Activated CD8-positive, alpha-beta T cell treated with anti-CD3 and anti-CD28 coated beads for 36 hours (primary cell): ENCODE measurements at regions not wholly inside any gene's neighbourhood (a gene's known extent, or its start where the extent isn't known, plus 50 kb on each side); places are given as distances from the start of the nearest gene placed in this dataset.

ENCODE experiments used
- ATAC-seq: fragments of 200-7000 bp; cut with Tn5 transposase; one replicate; pipeline ENCODE4 v1.10.0; 2021; ENCODE audit warnings: mild to moderate bottlenecking, moderate library complexity
- CTCF ChIA-PET: fragments of 350-600 bp; sonication (Branson Sonifier 250); formaldehyde crosslinking; loops from one replicate; lab custom pipeline; 2021; ENCODE audit warnings: antibody characterized with exemption; lab: Charles Lee
- POLR2A ChIA-PET: fragments of 350-600 bp; sonication (Branson Sonifier 250); formaldehyde crosslinking; loops from one replicate; lab custom pipeline; 2021; ENCODE audit warnings: antibody characterized with exemption; lab: Charles Lee
- DNase-seq: peaks from one replicate; pipeline ENCODE4 v3.0.0-alpha.2; 2020
- H3K27ac Mint-ChIP-seq: one replicate; pipeline ENCODE4 v1.8.0; 2021; ENCODE audit warnings: mild to moderate bottlenecking, mixed read lengths
- H3K27me3 Mint-ChIP-seq: one replicate; pipeline ENCODE4 v1.8.0; 2021; ENCODE audit warnings: mixed read lengths
- H3K36me3 Mint-ChIP-seq: one replicate; pipeline ENCODE4 v1.8.0; 2021; ENCODE audit warnings: low read depth, mixed read lengths
- H3K4me1 Mint-ChIP-seq: one replicate; pipeline ENCODE4 v1.8.0; 2021; ENCODE audit warnings: low read depth, mixed read lengths
- H3K4me3 Mint-ChIP-seq: one replicate; pipeline ENCODE4 v1.8.0; 2021; ENCODE audit warnings: mild to moderate bottlenecking, moderate library complexity, mixed read lengths
- H3K9me3 Mint-ChIP-seq: one replicate; pipeline ENCODE4 v1.8.0; 2021; ENCODE audit warnings: mixed read lengths
- CTCF ChIP-seq: fragments of 200-600 bp; IDR thresholded peaks from one replicate; pipeline ENCODE4 v1.8.0; 2022; ENCODE audit warnings: antibody characterized with exemption, mild to moderate bottlenecking
- intact Hi-C: fragments of 100-400 bp; cut with micrococcal nuclease; formaldehyde crosslinking; loops from one replicate; pipeline ENCODE4 v1.10.0; 2022

- H3K9me3 Mint-ChIP-seq = peaks cover 13% of the 10 kb centered on the region
Measured at GRCh38 chr16:13359835-13360234, 458.4 kb downstream of the SHISA9 start.

GRCh38 chr16:13372421-13372820 is 471.0 kb downstream of the SHISA9 start:
- ATAC-seq (no peak), DNase-seq (no peak)
- Mint-ChIP-seq H3K4me1 (no peaks in the 10 kb centered on the region), H3K4me3 (no peak overlapping the region), H3K27me3 (no peaks in the 10 kb centered on the region), H3K9me3 (peaks cover 19% of the 10 kb centered on the region), H3K36me3 (no peaks in the 10 kb centered on the region), H3K27ac (no peak overlapping the region)
- POLR2A ChIA-PET = no interaction called here
- intact Hi-C loops = no loop called here
- TF ChIP-seq CTCF = no peak
- CTCF ChIA-PET = no interaction called here

More at GRCh38 chr16:13359835-13360234, 458.4 kb downstream of the SHISA9 start:
- TF ChIP-seq CTCF = no peak
- POLR2A ChIA-PET = no interaction called here
- no peak overlapping the region for H3K4me3 Mint-ChIP-seq
- H3K27me3 Mint-ChIP-seq = peaks cover 3% of the 10 kb centered on the region
- DNase-seq (no peak), ATAC-seq (no peak)
- no peaks in the 10 kb centered on the region for H3K4me1 Mint-ChIP-seq
- H3K36me3 Mint-ChIP-seq = no peaks in the 10 kb centered on the region
- H3K27ac Mint-ChIP-seq = no peak overlapping the region
- intact Hi-C loops = no loop called here
- CTCF ChIA-PET = no interaction called here

GRCh38 chr16:13376174-13376573 is 474.8 kb downstream of the SHISA9 start:
- TF ChIP-seq CTCF = no peak
- H3K36me3 Mint-ChIP-seq = no peaks in the 10 kb centered on the region

GRCh38 chr16:13377143-13377542 is 475.7 kb downstream of the SHISA9 start:
- CTCF ChIA-PET = no interaction called here
- no peak overlapping the region for H3K4me3 Mint-ChIP-seq
- no peaks in the 10 kb centered on the region for H3K4me1 Mint-ChIP-seq

More at GRCh38 chr16:13376174-13376573, 474.8 kb downstream of the SHISA9 start:
- H3K27ac Mint-ChIP-seq = no peak overlapping the region
- H3K4me3 Mint-ChIP-seq = no peak overlapping the region
- intact Hi-C loops = no loop called here
- DNase-seq (peak; percentile 54), ATAC-seq (peak; percentile 76)
- ChIA-PET CTCF (no interaction called here), POLR2A (no interaction called here)
- H3K4me1 Mint-ChIP-seq = no peaks in the 10 kb centered on the region
- peaks cover 18% of the 10 kb centered on the region for H3K9me3 Mint-ChIP-seq
- no peaks in the 10 kb centered on the region for H3K27me3 Mint-ChIP-seq

GRCh38 chr16:13378151-13378550 is 476.8 kb downstream of the SHISA9 start:
- Mint-ChIP-seq H3K4me1 (no peaks in the 10 kb centered on the region), H3K36me3 (no peaks in the 10 kb centered on the region), H3K4me3 (no peak overlapping the region), H3K27me3 (no peaks in the 10 kb centered on the region), H3K27ac (no peak overlapping the region), H3K9me3 (peaks cover 22% of the 10 kb centered on the region)
- TF ChIP-seq CTCF = no peak
- DNase-seq = no peak
- POLR2A ChIA-PET = no interaction called here
- intact Hi-C loops = no loop called here
- no peak for ATAC-seq
- CTCF ChIA-PET = no interaction called here

More at GRCh38 chr16:13377143-13377542, 475.7 kb downstream of the SHISA9 start:
- DNase-seq = no peak
- Mint-ChIP-seq H3K27me3 (no peaks in the 10 kb centered on the region), H3K9me3 (peaks cover 20% of the 10 kb centered on the region), H3K27ac (no peak overlapping the region), H3K36me3 (no peaks in the 10 kb centered on the region)
- POLR2A ChIA-PET = no interaction called here
- TF ChIP-seq CTCF = no peak
- intact Hi-C loops = no loop called here
- no peak for ATAC-seq
